NCI-H446 (cell line): ENCODE measurements at regions not wholly inside any gene's neighbourhood (a gene's known extent, or its start where the extent isn't known, plus 50 kb on each side); places are given as distances from the start of the nearest gene placed in this dataset.
"Not testable (repeated sequence)": the region's sequence is repeated elsewhere in the genome, so short reads cannot be mapped to it uniquely, and the experiment has no call there.

Experiments used
- DNase-seq, 2 experiments: peaks; one replicate each; lab custom pipeline; 2025; lab: John Stamatoyannopoulos, UW

GRCh38 chr1:118828038-118828437 lies 160.1 kb downstream of the TBX15 start:
- no peak for DNase-seq

- DNase-seq: no peak
Measured at GRCh38 chr1:118827636-118828035, 160.5 kb downstream of the TBX15 start.

GRCh38 chr1:118827207-118827606 lies 160.9 kb downstream of the TBX15 start:
- no peak for DNase-seq

- no peak for DNase-seq
Measured at GRCh38 chr1:118826669-118827068, 161.5 kb downstream of the TBX15 start.

- DNase-seq: no peak
Measured at GRCh38 chr1:118825619-118826018, 162.5 kb downstream of the TBX15 start.

GRCh38 chr1:118821801-118822200 lies 166.3 kb downstream of the TBX15 start:
- peak; percentile 41 to 65 for DNase-seq

GRCh38 chr1:118820864-118821263 lies 167.3 kb downstream of the TBX15 start:
- no peak for DNase-seq

GRCh38 chr1:118815909-118816308 lies 172.2 kb downstream of the TBX15 start:
- no peak for DNase-seq

- DNase-seq: no peak
Measured at GRCh38 chr1:118812555-118812954, 175.6 kb downstream of the TBX15 start.

- DNase-seq: no peak
Measured at GRCh38 chr1:118811156-118811555, 177.0 kb downstream of the TBX15 start.

GRCh38 chr1:118809586-118809985 lies 178.6 kb downstream of the TBX15 start:
- no peak for DNase-seq

GRCh38 chr1:118803128-118803527 lies 185.0 kb downstream of the TBX15 start:
- not testable (repeated sequence) for DNase-seq

- no peak for DNase-seq
Measured at GRCh38 chr1:118791094-118791691, 196.9 kb downstream of the TBX15 start.

GRCh38 chr1:118788463-118788862 lies 199.7 kb downstream of the TBX15 start:
- peak; percentile 90 to 97 for DNase-seq

GRCh38 chr1:118786454-118787155 lies 201.5 kb downstream of the TBX15 start:
- no peak for DNase-seq

- DNase-seq: peak; percentile 6 to 48
Measured at GRCh38 chr1:118785246-118785645, 202.9 kb downstream of the TBX15 start.

- DNase-seq: peak in 1 of 2 experiments; percentile 11
Measured at GRCh38 chr1:118783095-118783758, 204.9 kb downstream of the TBX15 start.

- no peak for DNase-seq
Measured at GRCh38 chr1:118773656-118774055, 214.5 kb downstream of the TBX15 start.

GRCh38 chr1:118767971-118768370 lies 220.2 kb downstream of the TBX15 start:
- no peak for DNase-seq

GRCh38 chr1:118753976-118754375 lies 234.2 kb downstream of the TBX15 start:
- no peak for DNase-seq

GRCh38 chr1:118751166-118751565 lies 237.0 kb downstream of the TBX15 start:
- DNase-seq: no peak

GRCh38 chr1:118744420-118744819 lies 243.7 kb downstream of the TBX15 start:
- no peak for DNase-seq

- no peak for DNase-seq
Measured at GRCh38 chr1:118739501-118739900, 248.6 kb downstream of the TBX15 start.
